GM21529 (cell line): ENCODE measurements at regions not wholly inside any gene's neighbourhood (a gene's known extent, or its start where the extent isn't known, plus 50 kb on each side); places are given as distances from the start of the nearest gene placed in this dataset.
A peak's percentile ranks its signal among the peaks of the same experiment; 100 is the strongest.
"Not testable (repeated sequence)": the region's sequence is repeated elsewhere in the genome, so short reads cannot be mapped to it uniquely, and the experiment has no call there.

Experiments
- ATAC-seq: cut with Tn5 transposase; IDR thresholded peaks from one replicate; pipeline ENCODE4 v1.9.1; 2021; ENCODE audit not compliant: unreplicated experiment

GRCh38 chr9:36521148-36521547 lies 51.5 kb upstream of the MELK start:
- ATAC-seq = no peak

GRCh38 chr9:36517131-36517530 lies 55.6 kb upstream of the MELK start:
- no peak for ATAC-seq

- no peak for ATAC-seq
Measured at GRCh38 chr9:36504156-36504555, 68.5 kb upstream of the MELK start.

DNA sequence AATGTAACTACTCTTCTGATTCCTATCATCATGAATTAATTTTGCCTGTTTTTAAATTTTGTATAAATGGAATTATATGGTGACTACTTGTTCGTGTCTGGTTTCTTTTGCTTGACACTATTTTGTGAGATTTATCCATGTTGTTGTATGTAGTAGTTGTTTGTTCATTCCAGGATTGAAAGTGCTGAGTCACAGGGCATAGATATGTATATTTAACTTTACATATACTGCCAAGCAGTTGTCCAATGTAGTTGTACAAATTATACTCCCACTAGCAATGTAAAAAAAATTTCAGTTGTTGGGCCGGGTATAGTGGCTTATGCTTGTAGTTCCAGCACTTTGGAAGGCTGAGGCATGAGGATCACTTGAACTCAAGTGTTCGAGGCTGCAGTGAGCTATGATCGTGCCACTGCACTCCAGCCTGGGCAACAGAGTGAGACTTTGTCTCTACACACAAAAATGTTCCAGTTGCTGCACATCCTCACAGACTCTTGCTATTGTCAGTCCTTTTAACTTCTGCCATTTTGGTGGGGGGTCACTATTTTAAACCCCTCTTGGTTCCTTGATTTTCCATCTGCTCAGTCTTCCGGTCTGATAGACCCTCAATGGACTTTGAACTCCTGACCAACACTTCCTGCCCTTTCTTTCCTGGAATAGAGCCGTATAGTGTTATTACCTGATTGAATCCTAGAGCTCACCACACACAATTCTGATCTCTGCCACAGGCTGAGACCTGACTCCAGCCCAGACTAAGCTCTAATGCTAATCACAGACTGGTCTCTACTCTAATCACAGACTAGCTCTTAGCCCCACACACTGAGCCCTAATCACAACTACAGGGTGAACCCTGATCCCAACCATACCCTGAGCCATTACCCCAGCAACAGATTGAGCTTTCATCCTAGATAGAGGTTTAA lies 69.3 kb upstream of the MELK start:
- ATAC-seq = no peak

DNA sequence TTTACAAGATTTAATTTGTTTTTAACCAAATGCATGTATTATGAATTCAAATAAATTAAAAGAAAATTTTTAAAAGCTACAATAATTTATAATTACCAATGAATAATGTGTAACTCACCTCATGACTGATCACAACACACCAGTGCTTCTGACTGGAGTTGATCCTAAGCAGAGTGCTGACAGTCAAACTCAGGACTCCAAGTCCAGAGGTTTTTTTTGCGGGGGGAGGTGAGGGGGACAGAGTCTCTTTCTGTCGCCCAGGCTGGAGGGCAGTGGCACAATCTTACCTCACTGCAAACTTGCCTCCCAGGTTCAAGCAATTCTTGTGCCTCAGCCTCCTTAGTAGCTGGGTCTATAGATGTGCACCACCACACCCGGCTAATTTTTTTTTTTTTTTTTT lies 71.0 kb upstream of the MELK start:
- ATAC-seq = no peak

GRCh38 chr9:36500931-36501330 lies 71.8 kb upstream of the MELK start:
- ATAC-seq = not testable (repeated sequence)

- ATAC-seq = no peak
Measured at GRCh38 chr9:36499174-36499890, 73.4 kb upstream of the MELK start.

- ATAC-seq = not testable (repeated sequence)
Measured at GRCh38 chr9:36493564-36493963, 79.1 kb upstream of the MELK start.

DNA sequence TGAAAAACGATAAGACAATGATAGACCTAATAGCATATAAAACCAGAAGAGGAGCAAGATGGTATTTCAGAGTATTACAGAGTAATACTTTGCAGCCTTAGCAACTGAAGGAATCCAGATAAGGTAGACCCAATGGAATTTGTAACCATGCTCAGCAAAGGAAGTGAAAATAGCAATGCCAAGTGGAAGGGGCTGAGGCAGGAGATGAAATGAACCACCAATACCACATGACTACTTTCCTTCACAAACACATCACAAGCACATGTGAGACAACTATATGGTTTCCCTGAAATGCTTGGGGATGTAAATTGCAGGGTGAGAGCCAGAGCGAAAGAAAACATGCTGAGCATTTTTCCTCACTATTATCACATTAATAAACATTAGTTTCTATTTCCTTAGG lies 79.8 kb upstream of the MELK start:
- no peak for ATAC-seq

DNA sequence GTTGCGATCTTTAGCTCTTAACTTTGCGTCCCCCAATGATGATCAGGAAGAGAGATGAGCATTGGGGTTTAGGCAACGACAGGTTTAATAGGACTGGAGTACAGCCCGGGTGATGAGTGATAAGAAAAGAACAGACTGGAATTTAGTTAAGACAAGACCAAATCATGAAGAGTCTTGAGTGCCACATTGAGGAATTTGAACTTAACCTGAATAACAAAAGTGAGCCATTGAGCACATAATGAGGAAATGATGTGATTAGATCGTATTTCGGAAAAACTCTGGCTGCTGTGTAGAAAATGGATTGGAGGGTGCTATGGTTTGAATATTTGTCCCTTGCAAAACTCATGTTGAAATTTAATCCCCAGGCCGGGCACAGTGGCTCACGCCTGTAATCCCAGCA lies 83.2 kb upstream of the MELK start:
- ATAC-seq = no peak

- ATAC-seq = no peak
Measured at GRCh38 chr9:36488389-36488756, 84.3 kb upstream of the MELK start.

DNA sequence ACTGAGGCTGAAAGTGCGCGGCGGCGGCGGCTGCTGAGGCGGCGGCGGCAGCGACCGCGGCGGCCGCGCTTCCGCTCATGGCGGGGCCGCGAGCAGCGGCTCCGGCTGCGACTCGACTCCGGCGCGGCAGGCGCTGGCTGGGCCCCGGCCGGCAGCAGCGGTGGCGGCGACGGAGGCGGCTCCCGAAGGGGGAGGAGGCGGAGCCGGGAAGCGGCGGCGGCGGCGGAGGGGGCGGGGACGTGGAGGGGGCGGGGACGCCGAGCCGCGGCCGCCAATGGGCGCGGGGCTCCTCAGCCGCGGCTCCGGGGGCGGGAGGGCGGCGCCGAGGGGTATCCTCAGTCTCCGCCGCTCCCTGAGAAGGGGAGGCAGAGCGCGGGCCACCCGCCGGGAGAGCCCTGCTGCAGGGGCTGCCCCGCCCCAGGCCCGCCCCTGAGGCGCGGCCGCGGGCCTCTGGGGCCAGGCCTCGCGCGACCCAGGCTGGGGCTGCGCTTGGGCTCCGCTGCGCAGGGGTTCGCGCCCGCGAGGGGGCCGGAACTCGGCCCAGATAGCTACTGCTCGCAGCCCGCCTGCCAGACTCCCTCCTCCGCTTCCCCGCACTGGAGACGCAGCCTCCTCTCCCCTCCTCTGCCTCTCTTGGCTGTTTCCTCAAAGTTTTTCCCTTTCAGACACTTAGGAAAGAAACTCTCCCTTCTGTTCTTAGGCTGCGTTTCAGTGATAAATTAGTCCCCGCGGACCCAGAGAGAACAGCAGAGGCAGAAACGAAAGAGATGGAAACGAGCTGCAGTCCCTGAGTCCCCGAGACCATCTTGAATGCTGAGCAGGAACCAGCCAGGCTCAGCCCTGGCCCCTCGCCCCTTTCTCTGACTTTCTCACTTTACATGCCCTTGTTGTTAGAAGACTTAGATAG lies 85.0 kb upstream of the MELK start:
- peak; percentile 71 for ATAC-seq

GRCh38 chr9:36486933-36487481 lies 85.7 kb upstream of the MELK start:
- ATAC-seq = peak; percentile 50

- ATAC-seq = peak; percentile 4
Measured at GRCh38 chr9:36486329-36486932, 86.3 kb upstream of the MELK start.

GRCh38 chr9:36485647-36486328 lies 85.7 kb upstream of the RNF38 start:
- ATAC-seq = no peak

DNA sequence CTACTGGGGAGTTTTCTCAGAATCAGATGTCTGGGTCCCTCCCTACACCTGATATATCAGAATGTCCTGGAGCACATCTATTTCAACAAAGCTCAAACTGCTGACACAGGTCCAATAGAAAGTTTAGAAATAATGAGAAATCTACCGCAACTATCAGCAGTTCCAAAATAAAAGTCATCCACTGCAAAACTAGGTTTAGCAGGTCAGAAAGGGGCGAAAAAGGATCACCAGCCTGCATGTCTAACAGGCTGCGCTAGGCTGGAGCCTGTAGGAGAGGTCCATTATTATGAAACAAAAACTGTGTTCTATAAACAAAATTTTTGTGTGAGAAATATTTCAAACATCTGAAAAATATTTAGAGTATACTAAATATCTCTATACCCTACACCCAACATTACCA lies 84.1 kb upstream of the RNF38 start:
- no peak for ATAC-seq

GRCh38 chr9:36479101-36479500 lies 79.0 kb upstream of the RNF38 start:
- ATAC-seq = no peak

DNA sequence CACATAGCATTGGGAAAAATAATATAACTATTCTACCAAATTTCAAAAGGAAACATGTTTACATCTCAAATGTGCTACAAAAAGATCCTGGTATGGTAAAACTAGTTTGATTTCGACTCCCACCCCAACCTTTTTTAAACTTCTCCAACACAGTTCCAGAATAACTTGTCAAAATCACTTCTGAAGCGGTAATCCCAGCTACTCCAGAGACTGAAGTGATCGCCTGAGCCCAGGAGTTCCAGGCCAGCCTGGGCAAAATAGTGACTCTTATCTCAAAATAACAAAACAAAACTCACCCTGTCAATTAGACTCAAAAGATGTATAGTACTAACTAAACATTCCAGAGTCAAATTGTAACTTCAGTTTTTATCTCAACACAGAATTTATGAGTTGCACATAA lies 71.3 kb upstream of the RNF38 start:
- ATAC-seq = no peak

DNA sequence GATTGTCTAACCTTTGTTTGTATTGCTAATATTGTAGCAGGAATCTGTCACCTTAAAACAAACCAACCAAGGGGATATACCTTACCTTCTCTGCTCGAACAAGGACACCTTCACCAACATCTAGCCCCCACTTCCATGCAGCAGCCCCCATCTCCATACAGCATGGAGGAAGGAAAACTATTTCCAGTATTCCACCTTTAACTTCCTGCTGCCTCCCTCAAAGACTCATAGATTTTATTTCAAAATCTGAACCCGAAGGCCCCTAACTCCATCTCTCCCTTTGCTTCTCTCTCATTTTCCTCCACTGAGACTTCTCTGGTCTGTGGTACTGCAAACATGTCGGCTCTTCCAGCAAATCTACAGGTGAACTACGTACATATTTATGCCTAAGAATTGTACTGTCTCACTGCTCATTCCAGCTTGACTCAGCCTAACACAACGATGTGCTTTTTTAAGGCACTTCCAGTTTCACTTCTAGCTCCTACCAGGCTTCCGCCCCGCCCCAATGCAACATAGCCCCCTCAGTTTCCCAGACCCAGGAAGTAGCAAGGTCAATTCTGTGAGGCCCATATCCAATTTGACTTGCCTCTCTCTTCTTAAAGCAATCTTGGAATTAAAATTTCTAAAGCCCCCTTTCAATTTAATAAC lies 70.7 kb upstream of the RNF38 start:
- peak; percentile 99 for ATAC-seq

- no peak for ATAC-seq
Measured at GRCh38 chr9:36463467-36463866, 63.4 kb upstream of the RNF38 start.
